GM19023 (cell line): ENCODE measurements at regions not wholly inside any gene's neighbourhood (a gene's known extent, or its start where the extent isn't known, plus 50 kb on each side); places are given as distances from the start of the nearest gene placed in this dataset.
A peak's percentile ranks its signal among the peaks of the same experiment; 100 is the strongest.

Source experiments
- ATAC-seq: cut with Tn5 transposase; IDR thresholded peaks from one replicate; pipeline ENCODE4 v1.9.1; 2021; ENCODE audit warnings: mild to moderate bottlenecking, moderate library complexity; ENCODE audit not compliant: unreplicated experiment

- peak; percentile 82 for ATAC-seq
These were observed 334.9 kb upstream of the JARID2 start for GRCh38 chr6:14910692-14911547.

- no peak for ATAC-seq
These were observed 333.6 kb upstream of the JARID2 start for GRCh38 chr6:14912226-14912625.

- ATAC-seq = no peak
These were observed 333.2 kb upstream of the JARID2 start for GRCh38 chr6:14912706-14913105.

GRCh38 chr6:14913931-14914330 lies 331.9 kb upstream of the JARID2 start:
- ATAC-seq = no peak

- ATAC-seq = no peak
These were observed 329.7 kb upstream of the JARID2 start for GRCh38 chr6:14915888-14916832.

GRCh38 chr6:14917109-14917910 lies 328.6 kb upstream of the JARID2 start:
- ATAC-seq = no peak

- no peak for ATAC-seq
These were observed 327.5 kb upstream of the JARID2 start for GRCh38 chr6:14918200-14918907.

GRCh38 chr6:14919038-14919670 lies 326.7 kb upstream of the JARID2 start:
- no peak for ATAC-seq

- ATAC-seq = no peak
These were observed 325.6 kb upstream of the JARID2 start for GRCh38 chr6:14920276-14920675.

- no peak for ATAC-seq
These were observed 324.7 kb upstream of the JARID2 start for GRCh38 chr6:14921170-14921569.

GRCh38 chr6:14921878-14922671 lies 323.8 kb upstream of the JARID2 start:
- ATAC-seq = no peak

GRCh38 chr6:14922706-14923460 lies 323.0 kb upstream of the JARID2 start:
- no peak for ATAC-seq

- ATAC-seq = no peak
These were observed 321.5 kb upstream of the JARID2 start for GRCh38 chr6:14924126-14925024.

- ATAC-seq = no peak
These were observed 320.7 kb upstream of the JARID2 start for GRCh38 chr6:14925025-14925698.

GRCh38 chr6:14925699-14926026 lies 320.2 kb upstream of the JARID2 start:
- no peak for ATAC-seq

- no peak for ATAC-seq
These were observed 318.5 kb upstream of the JARID2 start for GRCh38 chr6:14927398-14927797.

- no peak for ATAC-seq
These were observed 316.6 kb upstream of the JARID2 start for GRCh38 chr6:14929291-14929690.
